Activated CD8-positive, alpha-beta memory T cell treated with anti-CD3 and anti-CD28 coated beads for 48 hours (primary cell): ENCODE measurements at regions not wholly inside any gene's neighbourhood (a gene's known extent, or its start where the extent isn't known, plus 50 kb on each side); places are given as distances from the start of the nearest gene placed in this dataset.

Source experiments
- DNase-seq, 3 experiments: peaks; one replicate each; pipeline ENCODE4 v3.0.0-alpha.2; 2020; ENCODE audit warnings: low read depth in 2 of 3, low spot score in 2 of 3

DNA sequence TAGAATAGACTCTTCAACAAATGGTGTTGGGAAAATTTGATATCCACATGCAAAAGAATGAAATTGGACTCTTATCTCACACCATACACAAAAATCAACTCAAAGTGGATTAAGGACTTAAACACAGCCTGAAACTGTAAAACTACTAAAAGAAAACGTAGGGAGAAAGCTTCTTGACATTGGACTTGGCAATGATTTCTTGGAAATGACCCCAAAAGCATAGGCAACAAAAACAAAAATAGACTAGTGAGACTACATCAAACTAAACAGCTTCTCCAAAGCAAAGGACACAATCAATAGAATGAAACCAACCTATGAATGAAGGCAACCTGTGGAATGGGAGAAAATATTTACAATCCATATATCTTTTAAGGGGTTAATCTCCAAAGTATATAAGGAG lies 94.7 kb upstream of the INTU start:
- DNase-seq: no peak

DNA sequence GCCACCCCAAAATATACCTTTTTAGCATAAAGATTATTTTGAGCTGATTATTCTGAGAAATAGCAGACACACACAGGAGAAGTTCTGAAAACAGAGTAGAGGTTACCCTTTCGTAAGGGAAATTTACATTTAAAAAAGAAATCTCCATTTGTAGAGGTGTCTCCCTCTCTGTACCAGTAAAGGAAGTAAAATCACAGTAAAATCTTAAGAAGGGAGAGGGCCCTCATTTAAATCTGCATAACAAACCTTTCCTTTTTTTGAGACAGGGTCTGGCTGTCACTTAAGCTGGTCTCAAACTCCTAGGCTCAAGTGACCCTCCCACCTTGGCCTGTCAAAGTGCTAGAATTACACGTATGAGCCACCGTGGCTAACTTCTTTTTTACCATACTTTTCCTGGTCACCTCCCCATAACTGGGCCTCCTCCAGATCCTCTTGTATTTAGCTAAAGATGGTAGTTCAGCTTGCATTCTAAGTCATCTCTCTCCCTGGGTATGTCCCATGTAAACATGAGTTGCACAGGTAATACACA lies 92.2 kb upstream of the INTU start:
- no peak for DNase-seq

DNA sequence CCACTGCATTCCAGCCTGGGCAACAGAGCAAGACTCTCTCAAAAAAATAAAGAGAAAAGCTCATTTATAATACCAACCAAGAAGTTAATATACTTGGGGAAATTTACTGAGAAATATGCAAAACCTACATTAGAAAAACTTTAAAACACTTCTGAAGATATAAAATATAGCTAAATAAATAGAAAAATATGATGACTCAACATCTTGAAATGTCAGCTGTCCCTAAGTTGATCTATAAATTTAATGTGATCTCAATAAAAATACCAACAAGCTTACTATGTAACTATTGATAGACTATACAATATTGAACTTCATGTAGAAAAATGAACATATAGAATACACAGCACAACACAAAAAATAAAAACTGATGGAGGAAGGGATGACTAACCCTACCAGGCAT lies 87.5 kb upstream of the INTU start:
- no peak for DNase-seq

DNA sequence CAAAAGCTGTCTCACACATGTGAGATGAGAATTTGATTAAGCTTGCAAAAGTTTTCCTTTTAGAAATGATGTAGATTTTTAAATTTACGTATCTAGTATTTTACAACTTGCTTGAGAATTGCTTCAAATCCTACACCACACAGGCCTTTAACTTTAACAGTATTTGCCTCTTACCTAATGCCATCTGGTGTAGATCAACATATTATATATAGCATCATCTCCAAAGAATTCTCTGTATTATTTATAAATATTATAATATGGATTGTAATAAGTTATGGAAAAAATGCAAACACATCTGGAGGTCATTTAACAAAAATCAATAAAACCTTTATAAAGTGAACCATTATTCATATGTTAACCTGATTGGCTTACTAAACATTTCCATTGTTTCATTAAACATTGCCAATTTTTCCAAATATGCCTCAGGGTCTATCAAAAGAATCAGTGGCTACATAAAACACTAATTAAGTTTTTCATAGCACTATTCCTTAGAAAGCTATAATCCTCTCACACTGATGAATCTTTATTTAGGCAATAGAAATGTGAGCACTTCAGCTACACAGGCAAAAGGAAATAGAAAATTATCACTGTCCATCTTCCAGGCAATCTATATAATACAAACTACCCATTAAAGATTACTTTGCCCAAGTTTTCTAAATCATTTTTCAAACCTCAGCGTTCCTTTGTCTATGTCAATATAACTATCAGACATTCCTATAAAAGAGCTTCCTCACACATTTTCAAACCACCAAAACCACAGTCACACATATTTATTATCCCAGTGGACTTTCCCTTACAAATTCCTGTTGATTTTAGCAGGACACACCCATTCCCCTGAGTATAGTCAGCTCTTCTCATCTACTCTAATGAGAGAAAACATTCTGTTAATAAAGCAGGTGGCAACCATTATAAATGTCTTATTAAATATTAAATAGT lies 83.5 kb upstream of the INTU start:
- no peak for DNase-seq

DNA sequence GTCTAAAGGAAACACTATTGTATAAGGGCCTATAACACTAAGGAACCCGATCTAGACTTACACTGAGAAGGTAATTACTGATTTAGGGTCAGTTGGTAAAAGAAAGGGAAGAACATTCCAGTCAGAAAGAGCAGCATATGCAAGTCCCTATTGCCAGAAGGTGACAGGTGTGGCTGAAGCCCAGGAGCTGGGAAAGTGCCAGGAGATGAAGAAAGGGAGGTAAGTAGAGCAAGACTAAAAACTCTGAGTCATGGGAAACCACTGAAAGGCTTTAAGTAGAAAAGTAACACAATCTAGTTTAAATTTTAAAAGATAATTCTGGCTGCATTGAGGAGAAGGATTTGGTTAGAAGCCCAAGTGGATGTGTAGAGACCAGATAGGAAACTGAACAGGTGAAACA lies 77.7 kb upstream of the INTU start:
- DNase-seq: no peak

DNA sequence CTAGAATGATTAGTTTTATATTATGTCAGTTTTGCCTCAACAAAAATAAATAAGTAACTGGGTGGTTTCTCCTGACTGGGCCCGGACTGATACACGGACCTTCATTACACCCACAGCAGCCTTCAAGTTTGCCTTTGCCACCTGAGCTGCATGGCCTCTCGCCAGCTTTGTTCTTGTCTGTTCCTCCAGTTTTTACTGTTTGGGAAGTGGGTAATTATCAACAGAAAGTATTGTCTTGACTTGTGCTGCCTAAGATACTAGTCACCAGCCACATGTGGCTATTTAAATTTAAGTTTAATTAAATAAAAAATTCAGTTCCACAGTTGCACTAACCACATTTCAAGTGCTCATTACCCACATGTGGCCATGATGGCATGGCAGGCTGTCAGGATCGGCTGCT lies 74.7 kb upstream of the INTU start:
- no peak for DNase-seq

DNA sequence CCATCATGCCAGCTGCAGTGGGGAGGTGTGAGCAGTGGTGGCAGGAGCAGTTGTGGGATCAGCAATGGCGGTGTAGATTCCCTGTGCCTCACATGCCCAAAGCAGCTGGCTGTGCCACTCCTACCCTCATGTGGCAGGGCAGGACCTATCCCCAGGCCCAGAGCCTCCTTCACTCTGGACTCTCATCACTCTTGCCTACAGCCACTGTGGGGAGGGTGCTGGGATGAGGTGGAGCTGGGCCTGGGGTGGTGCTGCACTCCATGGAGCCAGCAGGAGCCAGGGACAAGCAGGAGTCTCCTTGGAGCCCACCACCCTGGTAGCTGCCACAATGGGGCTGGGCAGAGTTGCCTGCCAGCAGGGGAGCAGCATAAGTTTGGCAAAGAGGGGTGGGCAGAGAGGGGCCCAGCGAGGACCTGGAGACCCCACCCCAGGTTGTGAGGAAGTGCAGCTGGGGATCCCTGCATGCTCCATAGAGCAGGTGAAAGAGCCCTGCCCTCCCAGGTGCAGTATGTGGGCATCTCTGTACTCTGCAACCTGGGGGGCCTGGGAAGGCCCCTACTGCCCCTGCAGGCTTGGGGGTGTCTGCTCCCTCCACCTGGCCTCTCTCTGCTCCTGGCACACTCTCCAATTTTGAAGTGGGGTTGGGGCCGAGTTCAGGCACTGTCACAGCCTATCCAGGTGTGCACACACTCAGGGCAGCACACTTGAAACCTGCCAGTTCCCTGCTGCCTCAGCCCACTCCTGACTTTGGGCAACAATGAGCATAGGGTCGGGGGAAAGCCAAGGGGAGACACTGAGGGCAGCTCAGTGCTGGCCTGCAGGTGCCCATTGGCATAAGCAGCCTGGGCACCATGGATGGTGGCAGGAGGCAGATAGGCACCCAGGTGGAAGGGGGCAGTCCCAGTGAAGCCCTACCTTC lies 74.0 kb upstream of the INTU start:
- no peak for DNase-seq

DNA sequence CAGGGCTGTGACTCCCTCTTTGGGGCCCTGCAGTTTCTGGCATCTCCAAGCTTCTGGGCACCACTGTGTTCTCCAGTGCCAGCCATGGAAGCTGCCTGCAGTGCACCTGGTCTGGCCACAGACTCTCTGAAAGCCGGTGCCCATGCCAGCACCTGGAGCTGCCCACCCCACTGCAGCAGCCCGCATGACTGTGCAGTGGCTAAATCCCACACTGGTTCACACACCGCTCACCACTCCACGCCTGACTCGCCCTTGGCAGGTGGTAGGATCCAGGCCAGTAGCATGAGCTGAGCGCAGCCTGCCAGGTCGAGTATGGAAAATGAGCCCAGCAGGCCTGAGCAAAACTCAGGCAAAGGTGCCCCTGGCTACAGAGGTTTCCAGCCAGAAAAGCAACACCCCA lies 72.8 kb upstream of the INTU start:
- no peak for DNase-seq

DNA sequence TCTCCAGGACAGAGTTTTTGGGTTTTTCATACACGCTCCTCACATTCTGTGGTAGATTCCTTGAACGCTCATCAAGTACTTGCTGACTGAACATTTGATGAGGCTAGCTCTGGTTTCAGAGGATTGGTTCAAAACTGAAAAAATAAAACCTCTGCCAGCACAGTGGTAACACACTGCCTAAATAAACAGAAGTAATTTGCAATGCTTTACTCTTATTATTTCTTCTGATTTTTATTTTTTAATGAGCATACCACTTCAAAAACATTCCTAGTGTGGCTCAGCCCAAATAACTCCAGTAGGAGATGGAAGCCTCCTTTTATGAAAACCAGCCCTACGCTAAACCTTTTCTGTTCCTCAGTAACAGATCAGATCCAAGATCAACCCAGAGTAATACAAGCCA lies 72.0 kb upstream of the INTU start:
- DNase-seq: no peak

DNA sequence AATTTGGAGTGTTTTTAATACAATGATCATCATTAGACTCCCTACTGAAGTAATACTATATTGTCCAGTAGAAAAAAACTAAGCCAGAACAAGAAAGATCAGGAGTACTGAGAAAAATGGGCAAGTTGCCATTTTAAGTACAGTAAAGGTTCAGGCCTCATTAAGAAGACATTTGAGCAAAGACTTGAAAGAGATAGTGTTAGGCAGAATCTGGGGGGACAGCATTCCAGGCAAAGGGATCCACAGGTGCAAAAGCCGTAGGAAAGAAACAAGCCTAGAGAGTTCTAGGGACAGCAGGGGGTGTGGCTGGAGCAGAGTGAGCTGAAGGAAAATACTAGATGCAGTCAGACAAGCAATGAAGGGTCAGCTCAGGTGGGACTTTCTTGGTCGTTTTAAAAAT lies 58.1 kb upstream of the INTU start:
- no peak for DNase-seq

DNA sequence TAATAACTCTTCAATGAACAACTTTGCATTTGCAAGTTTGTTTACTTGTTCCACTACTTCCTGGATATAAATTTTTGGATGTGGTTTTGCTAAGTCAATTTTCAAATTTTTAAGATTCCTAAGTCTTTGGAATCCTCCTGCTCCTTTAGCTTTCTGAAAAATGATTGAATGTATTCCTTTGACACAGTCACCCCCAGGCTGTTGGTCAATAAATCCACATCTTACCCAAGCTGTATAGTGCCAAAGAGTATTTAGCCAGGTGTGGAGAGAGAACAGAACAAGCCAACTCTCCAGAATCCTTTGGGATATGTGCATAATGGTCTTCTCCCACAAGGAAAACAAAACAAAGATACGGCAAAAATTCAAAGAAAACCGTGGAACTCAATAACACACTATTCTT lies 56.9 kb upstream of the INTU start:
- no peak for DNase-seq

DNA sequence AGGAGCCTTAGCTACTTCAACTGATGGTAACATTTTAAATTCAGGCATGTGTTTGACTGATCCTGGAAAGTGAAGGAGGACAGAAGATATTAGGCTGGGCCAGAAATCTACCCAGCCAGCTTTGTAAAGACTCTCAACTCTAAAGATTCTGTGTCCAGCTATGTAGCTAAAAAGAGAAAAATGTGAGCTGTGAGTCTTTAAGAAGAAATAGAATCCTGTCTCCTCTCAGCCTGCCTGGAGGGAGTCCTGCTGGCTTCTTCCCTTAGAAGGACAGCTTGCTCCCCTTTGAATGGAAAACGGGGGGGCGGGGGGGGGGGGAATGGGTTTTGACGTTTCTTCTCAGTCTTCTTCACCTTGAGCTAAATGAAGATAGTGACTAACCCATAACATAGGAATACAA lies 54.3 kb upstream of the INTU start:
- DNase-seq: no peak

DNA sequence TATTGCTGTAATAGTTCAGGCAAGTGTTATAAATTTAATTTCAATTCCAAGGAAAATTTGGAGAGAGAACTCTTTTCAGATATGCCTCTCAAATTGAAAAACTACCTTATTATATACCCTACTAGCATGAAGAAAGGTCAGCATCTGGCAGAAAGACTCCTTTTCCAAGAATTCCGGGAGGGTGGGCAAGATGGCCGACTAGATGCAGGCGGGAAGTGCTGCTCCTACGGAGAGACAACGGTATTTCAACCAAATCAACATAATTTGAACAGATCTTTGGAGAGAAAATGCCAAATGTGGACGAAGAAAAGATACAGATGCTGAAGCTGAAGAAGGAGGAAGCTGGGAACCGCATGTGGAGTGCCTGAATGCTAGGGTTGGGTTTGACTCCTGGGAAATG lies 53.8 kb upstream of the INTU start:
- DNase-seq: no peak

DNA sequence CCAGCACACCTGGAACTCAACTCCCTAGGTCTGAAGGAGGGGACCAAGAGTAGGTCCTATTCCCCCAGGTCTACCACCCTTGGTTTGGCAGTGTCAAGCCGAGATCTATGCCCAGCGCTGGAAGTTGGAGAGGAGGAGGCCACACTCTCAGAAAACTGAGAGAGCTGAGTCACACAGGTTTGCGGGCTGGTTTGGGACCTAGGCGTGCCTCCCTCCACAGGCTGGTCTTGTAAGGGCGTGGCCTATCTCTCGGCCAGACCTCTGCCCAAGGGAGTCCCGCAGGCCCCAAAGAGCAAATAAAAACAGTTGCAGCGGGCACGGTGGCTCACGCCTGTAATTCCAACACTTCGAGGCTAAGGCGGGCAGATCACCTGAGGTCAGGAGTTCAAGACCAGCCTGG lies 52.9 kb upstream of the INTU start:
- no peak for DNase-seq

DNA sequence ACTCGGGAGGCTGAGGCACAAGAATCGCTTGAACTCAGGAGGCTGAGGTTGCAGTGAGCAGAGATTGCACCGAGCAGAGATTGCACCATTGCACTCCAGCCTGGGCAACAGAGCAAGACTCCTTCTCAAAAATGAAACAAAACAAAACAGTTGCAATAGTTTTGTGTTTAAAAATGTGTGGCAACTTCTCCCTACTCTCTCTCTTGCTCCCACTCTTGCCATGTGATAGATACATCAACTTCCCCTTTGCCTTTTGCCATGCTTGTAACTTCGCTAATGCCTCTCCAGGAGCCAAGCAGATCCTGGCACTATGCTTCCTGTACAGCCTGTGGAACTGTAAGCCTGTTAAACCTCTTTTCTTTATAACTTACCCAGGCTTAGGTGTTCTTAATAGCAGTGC lies 52.5 kb upstream of the INTU start:
- no peak for DNase-seq

DNA sequence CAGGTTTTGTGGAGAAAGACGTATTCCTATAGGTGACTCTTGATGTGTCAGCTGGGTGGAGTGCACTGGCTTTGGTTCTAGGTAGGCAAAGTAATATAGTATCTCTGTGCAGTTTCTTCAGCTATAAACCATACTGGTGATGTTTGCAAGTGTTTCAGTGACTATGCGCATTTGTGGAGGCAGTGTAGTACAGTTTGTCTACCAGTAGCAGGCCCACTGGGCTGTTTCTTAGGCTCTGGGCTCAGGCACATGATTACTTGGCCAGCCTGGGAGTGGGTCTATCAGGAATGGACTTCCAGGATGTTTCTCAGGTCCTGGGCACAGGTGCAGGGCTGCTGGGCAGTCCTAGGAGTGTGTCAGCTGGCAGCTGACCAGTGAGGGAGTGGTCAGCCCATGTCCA lies 51.9 kb upstream of the INTU start:
- no peak for DNase-seq
